GM21529 (cell line): ENCODE measurements at regions not wholly inside any gene's neighbourhood (a gene's known extent, or its start where the extent isn't known, plus 50 kb on each side); places are given as distances from the start of the nearest gene placed in this dataset.
"Not testable (repeated sequence)": the region's sequence is repeated elsewhere in the genome, so short reads cannot be mapped to it uniquely, and the experiment has no call there.

Experiments
- ATAC-seq: cut with Tn5 transposase; IDR thresholded peaks from one replicate; pipeline ENCODE4 v1.9.1; 2021; ENCODE audit not compliant: unreplicated experiment

- no peak for ATAC-seq
Measured at GRCh38 chr14:41549821-41550607, 56.7 kb upstream of the LRFN5 start.

- no peak for ATAC-seq
Measured at GRCh38 chr14:41549282-41549681, 57.4 kb upstream of the LRFN5 start.

- no peak for ATAC-seq
Measured at GRCh38 chr14:41548666-41549065, 58.0 kb upstream of the LRFN5 start.

- ATAC-seq: no peak
Measured at GRCh38 chr14:41541333-41541732, 65.3 kb upstream of the LRFN5 start.

GRCh38 chr14:41532255-41532654, 74.4 kb upstream of the LRFN5 start:
- ATAC-seq: no peak

GRCh38 chr14:41521891-41522290, 84.8 kb upstream of the LRFN5 start:
- ATAC-seq: no peak

GRCh38 chr14:41518030-41518429, 88.6 kb upstream of the LRFN5 start:
- not testable (repeated sequence) for ATAC-seq

- no peak for ATAC-seq
Measured at GRCh38 chr14:41506552-41506951, 100.1 kb upstream of the LRFN5 start.

GRCh38 chr14:41505491-41505890, 101.2 kb upstream of the LRFN5 start:
- no peak for ATAC-seq

- ATAC-seq: no peak
Measured at GRCh38 chr14:41498959-41499358, 107.7 kb upstream of the LRFN5 start.

- ATAC-seq: no peak
Measured at GRCh38 chr14:41490323-41490722, 116.4 kb upstream of the LRFN5 start.

- no peak for ATAC-seq
Measured at GRCh38 chr14:41489315-41489972, 117.2 kb upstream of the LRFN5 start.

- ATAC-seq: no peak
Measured at GRCh38 chr14:41488401-41488800, 118.3 kb upstream of the LRFN5 start.

- no peak for ATAC-seq
Measured at GRCh38 chr14:41482861-41483260, 123.8 kb upstream of the LRFN5 start.

- ATAC-seq: no peak
Measured at GRCh38 chr14:41476526-41476925, 130.2 kb upstream of the LRFN5 start.

- ATAC-seq: no peak
Measured at GRCh38 chr14:41461380-41461779, 145.3 kb upstream of the LRFN5 start.

- no peak for ATAC-seq
Measured at GRCh38 chr14:41457393-41457792, 149.3 kb upstream of the LRFN5 start.

- no peak for ATAC-seq
Measured at GRCh38 chr14:41449066-41449465, 157.6 kb upstream of the LRFN5 start.

- no peak for ATAC-seq
Measured at GRCh38 chr14:41446008-41446407, 160.7 kb upstream of the LRFN5 start.

- ATAC-seq: no peak
Measured at GRCh38 chr14:41423503-41423902, 183.2 kb upstream of the LRFN5 start.

- not testable (repeated sequence) for ATAC-seq
Measured at GRCh38 chr14:41421308-41421707, 185.4 kb upstream of the LRFN5 start.

- ATAC-seq: no peak
Measured at GRCh38 chr14:41419709-41420108, 187.0 kb upstream of the LRFN5 start.

- no peak for ATAC-seq
Measured at GRCh38 chr14:41418851-41419250, 187.8 kb upstream of the LRFN5 start.
